K562 (cell line): ENCODE measurements at regions not wholly inside any gene's neighbourhood (a gene's known extent, or its start where the extent isn't known, plus 50 kb on each side); places are given as distances from the start of the nearest gene placed in this dataset.

Experiments
- ATAC-seq: fragments of 200-7000 bp; cut with Tn5 transposase; 3 replicates; pipeline ENCODE4 v1.9.1; 2020; ENCODE audit warnings: moderate library complexity
- BruUV-seq: library from RNA; stranded (reverse); fragments of 400-500 nt; replicated peaks from 2 replicates; lab custom pipeline; 2021; lab: Mats Ljungman, UMichigan
- CTCF ChIA-PET: fragments of 300-600 bp; formaldehyde crosslinking; extraction: SDS; loops from one replicate; lab custom pipeline; 2021; ENCODE audit warnings: low intra/inter-chr PET ratio; lab: Yijun Ruan, JAX
- POLR2A ChIA-PET: fragments of 300-600, 350-650 bp; sonication (Branson Sonifier 250); formaldehyde crosslinking; extraction: SDS; loops from one replicate; lab custom pipeline; 2021; ENCODE audit warnings: antibody characterized with exemption, inconsistent platforms; lab: Yijun Ruan, JAX
- DNase-seq, 4 experiments: peaks; one replicate each; pipeline versions ENCODE4 v3.0.0 to v3.0.0-alpha.2; 2011 to 2018; ENCODE audit warnings: low spot score in 3 of 4, mixed read lengths in 3 of 4; ENCODE audit errors: extremely low read depth in 1 of 4
- FAIRE-seq: peaks from 2 replicates; lab custom pipeline; 2011; peaks lifted over from hg19 to GRCh38; lab: Jason Lieb, UNC
- H2AFZ ChIP-seq: 2 replicates; pipeline ENCODE4 v1.6.0; 2011; ENCODE audit warnings: low read depth, low read length, control low read depth, inconsistent platforms
- H3K27ac ChIP-seq: fragments of 200-600 bp; 3 replicates; pipeline ENCODE4 v1.8.0; 2011; ENCODE audit warnings: low read depth, mild to moderate bottlenecking, control low read depth, inconsistent platforms, low read length, moderate library complexity, mixed read lengths; ENCODE audit errors: extremely low read depth
- H3K27me3 ChIP-seq, 2 experiments: fragments of 300-600 bp in 1 of 2; 2 replicates in 1 of 2; 3 replicates in 1 of 2; pipeline versions ENCODE4 v1.6.0 to v1.8.0; 2011; ENCODE audit warnings: inconsistent platforms in 2 of 2, low read length in 2 of 2, mild to moderate bottlenecking in 1 of 2, mixed read lengths in 1 of 2, moderate library complexity in 1 of 2; ENCODE audit not compliant: control insufficient read depth in 2 of 2, insufficient read depth in 2 of 2
- H3K36me3 ChIP-seq: fragments of 300-600 bp; 3 replicates; pipeline ENCODE4 v1.8.0; 2011; ENCODE audit warnings: mild to moderate bottlenecking, low read length, inconsistent platforms; ENCODE audit not compliant: control insufficient read depth, insufficient read depth
- H3K4me1 ChIP-seq, 2 experiments: fragments of 200-600 bp in 1 of 2; replicated peaks in 1 of 2; 2 replicates in 1 of 2; 3 replicates in 1 of 2; pipeline versions ENCODE4 v1.5.1 to v1.8.0; 2011; ENCODE audit warnings: inconsistent platforms in 2 of 2, low read length in 2 of 2, mild to moderate bottlenecking in 1 of 2, mixed read lengths in 1 of 2, moderate library complexity in 1 of 2; ENCODE audit not compliant: control insufficient read depth in 2 of 2, insufficient read depth in 2 of 2
- H3K4me2 ChIP-seq: 2 replicates; pipeline ENCODE4 v1.6.1; 2011; ENCODE audit warnings: low read length, control low read depth, inconsistent platforms, mixed read lengths; ENCODE audit not compliant: insufficient read depth
- H3K4me3 ChIP-seq: fragments of 200-600 bp; sonication (generic), shearing (Covaris generic); 2 replicates; pipeline ENCODE4 v1.5.1; 2016; ENCODE audit warnings: control low read depth, inconsistent platforms
- H3K79me2 ChIP-seq: fragments of 200-600 bp; 3 replicates; pipeline ENCODE4 v1.8.0; 2011; ENCODE audit warnings: low read length, inconsistent platforms; ENCODE audit not compliant: control insufficient read depth, insufficient read depth
- H3K9ac ChIP-seq, 2 experiments: 2 replicates each; pipeline versions ENCODE4 v1.6.0 to v1.6.1; 2011; ENCODE audit warnings: low read depth in 2 of 2, low read length in 2 of 2, control low read depth in 1 of 2, inconsistent platforms in 1 of 2, mild to moderate bottlenecking in 1 of 2, mixed read lengths in 1 of 2; ENCODE audit not compliant: insufficient read depth in 1 of 2
- H3K9me1 ChIP-seq: one replicate; pipeline ENCODE4 v1.6.0; 2011; ENCODE audit warnings: inconsistent platforms, mild to moderate bottlenecking, low read length, moderate library complexity; ENCODE audit not compliant: control insufficient read depth, insufficient read depth
- H3K9me3 ChIP-seq: replicated peaks from 2 replicates; pipeline ENCODE4 v1.5.1; 2011; ENCODE audit warnings: low read depth, low read length, inconsistent platforms; ENCODE audit not compliant: control insufficient read depth, insufficient read depth
- H4K20me1 ChIP-seq: replicated peaks from 2 replicates; pipeline ENCODE4 v1.6.1; 2011; ENCODE audit warnings: low read length, inconsistent platforms, mixed read lengths; ENCODE audit not compliant: control insufficient read depth, insufficient read depth
- CBX8 ChIP-seq: fragments of 200-600 bp; sonication (generic); IDR thresholded peaks from 2 replicates; pipeline ENCODE4 v1.6.1; 2012; ENCODE audit warnings: borderline replicate concordance, mixed run types, low read depth, mild to moderate bottlenecking, moderate library complexity, mixed read lengths, low read length, control low read depth, inconsistent platforms; ENCODE audit not compliant: poor library complexity, severe bottlenecking; ENCODE audit errors: extremely low read depth
- DPF2 ChIP-seq: fragments of 450-650 bp; IDR thresholded peaks from 2 replicates; pipeline ENCODE4 v1.6.1; 2016
- EWSR1 ChIP-seq: fragments of 450-650 bp; IDR thresholded peaks from 2 replicates; pipeline ENCODE4 v1.6.1; 2018; ENCODE audit warnings: borderline replicate concordance, mild to moderate bottlenecking, low read depth, moderate library complexity; ENCODE audit not compliant: partially characterized antibody
- MTA3 ChIP-seq: fragments of 450-650 bp; formaldehyde crosslinking; IDR thresholded peaks from 2 replicates; pipeline ENCODE4 v1.6.1; 2017; ENCODE audit warnings: mild to moderate bottlenecking, borderline replicate concordance
- NONO ChIP-seq, 2 experiments: fragments of 200-400 bp in 1 of 2; fragments of 450-650 bp in 1 of 2; formaldehyde crosslinking in 1 of 2; IDR thresholded peaks; 2 replicates each; pipeline ENCODE4 v1.6.1; 2017; ENCODE audit warnings: low read depth in 2 of 2, mild to moderate bottlenecking in 2 of 2, moderate library complexity in 2 of 2, low read length in 1 of 2
- PCBP1 ChIP-seq: fragments of 200-400 bp; formaldehyde crosslinking; IDR thresholded peaks from 2 replicates; pipeline ENCODE4 v1.6.1; 2018; ENCODE audit warnings: mild to moderate bottlenecking, low read depth, low read length; ENCODE audit not compliant: poor library complexity, severe bottlenecking
- TCF3 ChIP-seq: sonication (generic); formaldehyde crosslinking; IDR thresholded peaks from 2 replicates; pipeline ENCODE4 v1.4.0; 2020; ENCODE audit warnings: mild to moderate bottlenecking, missing genetic modification reagents
- ZNF239 ChIP-seq: fragments of 250-450 bp; sonication (Bioruptor Pico); IDR thresholded peaks from 2 replicates; pipeline ENCODE4 v1.4.0; 2020; ENCODE audit warnings: mild to moderate bottlenecking
- ZNF707 ChIP-seq: fragments of 250-450 bp; sonication (Bioruptor Pico); conservative IDR thresholded peaks from 2 replicates; pipeline ENCODE4 v1.8.0; 2022; ENCODE audit warnings: inconsistent platforms, mild to moderate bottlenecking, moderate library complexity
- WGBS: fragments of 100-300 bp; shearing (Covaris generic); methylation state at CpG from one replicate; pipeline ENCODE4 v1.1.6; 2016; ENCODE audit warnings: low coverage, mixed read lengths; ENCODE audit not compliant: insufficient coverage; ENCODE audit errors: missing lambda C conversion rate; 5-methylcytosine and 5-hydroxymethylcytosine counted together
- in situ Hi-C: fragments of 300-500 bp; cut with MboI; formaldehyde crosslinking; loops from 4 replicates; pipeline ENCODE4 v1.15.0; 2018; ENCODE audit warnings: inconsistent platforms, mixed read lengths
- intact Hi-C: fragments of 100-400 bp; cut with micrococcal nuclease; formaldehyde crosslinking; loops from 2 replicates; pipeline ENCODE4 v1.14.2; 2022
- TF ChIP-seq, protein P1 (sequence below): sonication (generic); formaldehyde crosslinking; IDR thresholded peaks from 2 replicates; pipeline ENCODE4 v1.8.1; 2022; ENCODE audit warnings: missing genetic modification reagents
- TF ChIP-seq, protein P2 (sequence below), 2 experiments: fragments of 450-650 bp; IDR thresholded peaks; 2 replicates each; pipeline ENCODE4 v1.6.1; 2016; ENCODE audit warnings: mild to moderate bottlenecking in 2 of 2, borderline replicate concordance in 1 of 2, low read depth in 1 of 2, moderate library complexity in 1 of 2

DNA sequence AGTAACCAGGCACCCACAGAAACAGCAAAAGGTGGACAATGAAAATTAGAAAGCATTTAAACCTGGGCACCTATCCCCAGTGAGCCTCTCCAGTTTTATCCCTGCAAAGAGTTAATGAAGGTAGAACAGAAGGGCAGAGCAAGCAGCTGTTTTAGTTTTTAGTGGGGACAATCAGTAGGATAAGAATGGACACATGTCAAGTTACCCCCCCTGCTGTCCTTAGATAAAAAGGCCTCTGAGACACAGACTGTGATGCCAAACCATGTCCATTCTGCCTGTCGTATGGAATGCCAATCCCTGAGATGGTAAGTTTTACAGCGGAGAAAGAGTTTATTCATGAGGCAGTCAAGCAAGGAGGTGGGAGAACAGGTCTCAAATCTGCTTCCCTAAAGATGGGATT lies 162.6 kb upstream of the AGR3 start:
- peaks cover 0 to 5% of the 10 kb centered on the region in 2 experiments; a peak in 1 of 5 replicates for H3K4me1 ChIP-seq
- no peaks in the 10 kb centered on the region for H3K27me3 ChIP-seq
- no peaks in the 10 kb centered on the region; the same call in 1 of the 2 replicates for H3K9me3 ChIP-seq
- no peak overlapping the region for H3K4me3 ChIP-seq
- DNase-seq (peak in 2 of 4 experiments; percentile 7 to 40), ATAC-seq (peak; percentile 66), FAIRE-seq (no peak)
- H3K79me2 ChIP-seq: no peaks in the 10 kb centered on the region
- POLR2A ChIA-PET: interaction anchor here (0.6 to 0.8 kb wide), 2 partner anchors 11 to 408 kb away, joined by 3 read pairs; no protein-coding TSS in a partner anchor
- H3K36me3 ChIP-seq: no peaks in the 10 kb centered on the region
- H3K4me2 ChIP-seq: peak overlapping the region; percentile 29; the same call in 1 of the 2 replicates
- BruUV-seq: no TSS peak
- 10% methylated on average over 2 of the region's 2 CpGs for WGBS
- no peak overlapping the region for H2AFZ ChIP-seq
- intact Hi-C loops (no loop called here), in situ Hi-C loops (no loop called here)
- H4K20me1 ChIP-seq: no peaks in the 10 kb centered on the region
- H3K9ac ChIP-seq: no peak overlapping the region
- CTCF ChIA-PET: no interaction called here
- no peaks in the 10 kb centered on the region for H3K9me1 ChIP-seq
- H3K27ac ChIP-seq: peak overlapping the region; percentile 5; the same call in 1 of the 3 replicates
- TF ChIP-seq, protein P1, sequence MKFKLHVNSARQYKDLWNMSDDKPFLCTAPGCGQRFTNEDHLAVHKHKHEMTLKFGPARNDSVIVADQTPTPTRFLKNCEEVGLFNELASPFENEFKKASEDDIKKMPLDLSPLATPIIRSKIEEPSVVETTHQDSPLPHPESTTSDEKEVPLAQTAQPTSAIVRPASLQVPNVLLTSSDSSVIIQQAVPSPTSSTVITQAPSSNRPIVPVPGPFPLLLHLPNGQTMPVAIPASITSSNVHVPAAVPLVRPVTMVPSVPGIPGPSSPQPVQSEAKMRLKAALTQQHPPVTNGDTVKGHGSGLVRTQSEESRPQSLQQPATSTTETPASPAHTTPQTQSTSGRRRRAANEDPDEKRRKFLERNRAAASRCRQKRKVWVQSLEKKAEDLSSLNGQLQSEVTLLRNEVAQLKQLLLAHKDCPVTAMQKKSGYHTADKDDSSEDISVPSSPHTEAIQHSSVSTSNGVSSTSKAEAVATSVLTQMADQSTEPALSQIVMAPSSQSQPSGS: no peak
- TF ChIP-seq EWSR1 (no peak), PCBP1 (no peak), CBX8 (no peak), DPF2 (peak; percentile 35; the same call in 1 of the 2 replicates), ZNF707 (CRISPR knock-in tag) (no peak), TCF3 (peak; percentile 46; the same call in 1 of the 2 replicates), MTA3 (no peak), NONO (IDR thresholded peaks at IDR 0.05; ENCODE audit: low read depth in 2 of 2, low read length in 1 of 2) (no peak), ZNF239 (CRISPR knock-in tag) (no peak)
- TF ChIP-seq, protein P2, sequence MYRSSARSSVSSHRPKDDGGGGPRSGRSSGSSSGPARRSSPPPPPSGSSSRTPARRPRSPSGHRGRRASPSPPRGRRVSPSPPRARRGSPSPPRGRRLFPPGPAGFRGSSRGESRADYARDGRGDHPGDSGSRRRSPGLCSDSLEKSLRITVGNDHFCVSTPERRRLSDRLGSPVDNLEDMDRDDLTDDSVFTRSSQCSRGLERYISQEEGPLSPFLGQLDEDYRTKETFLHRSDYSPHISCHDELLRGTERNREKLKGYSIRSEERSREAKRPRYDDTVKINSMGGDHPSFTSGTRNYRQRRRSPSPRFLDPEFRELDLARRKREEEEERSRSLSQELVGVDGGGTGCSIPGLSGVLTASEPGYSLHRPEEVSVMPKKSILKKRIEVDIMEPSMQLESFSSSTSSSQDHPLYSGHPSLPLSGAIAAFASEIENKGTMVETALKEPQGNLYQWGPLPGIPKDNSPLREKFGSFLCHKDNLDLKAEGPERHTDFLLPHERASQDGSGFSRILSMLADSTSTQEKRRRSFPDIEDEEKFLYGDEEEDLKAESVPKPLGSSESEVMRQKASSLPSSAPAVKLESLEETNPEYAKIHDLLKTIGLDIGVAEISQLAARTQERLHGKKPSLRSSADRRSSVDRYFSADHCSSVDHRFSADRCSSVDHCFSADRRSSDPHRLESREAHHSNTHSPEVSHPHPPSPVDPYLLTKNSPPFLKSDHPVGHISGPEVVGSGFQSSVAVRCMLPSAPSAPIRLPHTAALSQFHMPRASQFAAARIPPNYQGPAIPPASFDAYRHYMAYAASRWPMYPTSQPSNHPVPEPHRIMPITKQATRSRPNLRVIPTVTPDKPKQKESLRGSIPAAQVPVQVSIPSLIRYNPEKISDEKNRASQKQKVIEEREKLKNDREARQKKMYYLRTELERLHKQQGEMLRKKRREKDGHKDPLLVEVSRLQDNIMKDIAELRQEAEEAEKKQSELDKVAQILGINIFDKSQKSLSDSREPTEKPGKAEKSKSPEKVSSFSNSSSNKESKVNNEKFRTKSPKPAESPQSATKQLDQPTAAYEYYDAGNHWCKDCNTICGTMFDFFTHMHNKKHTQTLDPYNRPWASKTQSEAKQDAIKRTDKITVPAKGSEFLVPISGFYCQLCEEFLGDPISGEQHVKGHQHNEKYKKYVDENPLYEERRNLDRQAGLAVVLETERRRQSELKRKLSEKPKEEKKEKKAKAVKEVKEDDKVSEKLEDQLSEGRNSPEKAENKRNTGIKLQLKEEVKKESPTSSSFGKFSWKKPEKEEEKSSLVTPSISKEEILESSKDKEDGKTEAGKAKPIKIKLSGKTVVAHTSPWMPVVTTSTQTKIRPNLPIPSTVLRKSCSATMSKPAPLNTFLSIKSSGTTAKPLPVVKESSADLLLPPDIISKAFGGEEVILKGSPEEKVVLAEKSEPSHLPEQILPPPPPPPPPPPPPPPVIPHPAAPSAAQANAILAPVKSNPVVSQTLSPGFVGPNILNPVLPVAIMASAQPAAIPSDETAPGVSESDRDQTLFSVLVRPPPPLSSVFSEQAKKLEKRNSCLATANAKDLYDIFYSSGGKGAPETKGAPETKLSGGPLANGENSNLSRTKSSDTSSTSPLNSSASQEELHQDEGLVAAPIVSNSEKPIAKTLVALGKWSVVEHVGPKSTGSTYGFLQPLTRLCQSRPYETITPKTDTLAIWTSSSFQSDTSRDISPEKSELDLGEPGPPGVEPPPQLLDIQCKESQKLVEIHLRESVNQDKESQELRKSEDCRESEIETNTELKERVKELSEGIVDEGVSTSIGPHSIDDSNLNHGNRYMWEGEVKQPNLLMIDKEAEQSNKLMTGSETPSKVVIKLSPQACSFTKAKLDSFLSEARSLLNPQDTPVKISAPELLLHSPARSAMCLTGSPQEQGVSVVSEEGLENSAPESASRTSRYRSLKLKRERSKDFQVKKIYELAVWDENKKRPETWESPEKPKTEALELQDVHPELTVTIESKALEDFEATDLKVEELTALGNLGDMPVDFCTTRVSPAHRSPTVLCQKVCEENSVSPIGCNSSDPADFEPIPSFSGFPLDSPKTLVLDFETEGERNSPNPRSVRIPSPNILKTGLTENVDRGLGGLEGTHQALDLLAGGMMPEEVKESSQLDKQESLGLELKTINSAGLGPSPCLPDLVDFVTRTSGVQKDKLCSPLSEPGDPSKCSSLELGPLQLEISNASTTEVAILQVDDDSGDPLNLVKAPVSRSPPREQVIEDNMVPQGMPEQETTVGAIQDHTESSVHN (IDR thresholded peaks at IDR 0.05; ENCODE audit: borderline replicate concordance in 1 of 2, low read depth in 1 of 2): no peak
